CD4-positive, alpha-beta memory T cell (primary cell): ENCODE measurements at regions not wholly inside any gene's neighbourhood (a gene's known extent, or its start where the extent isn't known, plus 50 kb on each side); places are given as distances from the start of the nearest gene placed in this dataset.

Experiments
- CTCF ChIA-PET: fragments of 350-600 bp; sonication (Branson Sonifier 250); formaldehyde crosslinking; loops from one replicate; lab custom pipeline; 2021; ENCODE audit warnings: inconsistent platforms; ENCODE audit not compliant: partially characterized antibody; lab: Charles Lee
- POLR2A ChIA-PET: fragments of 350-600 bp; sonication (Branson Sonifier 250); formaldehyde crosslinking; loops from one replicate; lab custom pipeline; 2021; ENCODE audit not compliant: partially characterized antibody; lab: Charles Lee
- DNase-seq, 5 donors: peaks; one replicate each; pipeline versions ENCODE4 v3.0.0 to v3.0.0-alpha.2; 2020 to 2022; ENCODE audit warnings: mixed read lengths in 1 of 5
- H3K27ac ChIP-seq: one replicate; pipeline ENCODE4 v1.7.0; 2013; ENCODE audit warnings: low read depth, low read length
- H3K27me3 ChIP-seq: 2 replicates; pipeline ENCODE4 v1.7.0; 2013; ENCODE audit warnings: mild to moderate bottlenecking, low read length, moderate library complexity; ENCODE audit not compliant: insufficient read depth
- H3K36me3 ChIP-seq: 2 replicates; pipeline ENCODE4 v1.7.0; 2013; ENCODE audit warnings: mild to moderate bottlenecking, low read length, moderate library complexity; ENCODE audit not compliant: insufficient read depth
- H3K4me1 ChIP-seq: 2 replicates; pipeline ENCODE4 v1.7.0; 2013; ENCODE audit warnings: mild to moderate bottlenecking, low read length, moderate library complexity; ENCODE audit not compliant: insufficient read depth
- H3K4me3 ChIP-seq, 2 donors: one replicate each; pipeline ENCODE4 v1.7.0; 2013; ENCODE audit warnings: low read length in 2 of 2, mild to moderate bottlenecking in 1 of 2
- H3K9me3 ChIP-seq, 2 donors: one replicate each; pipeline ENCODE4 v1.7.0; 2013; ENCODE audit warnings: low read length in 2 of 2, control low read depth in 1 of 2; ENCODE audit not compliant: control insufficient read depth in 1 of 2
- H3K27ac Mint-ChIP-seq, 7 donors: one replicate each; pipeline ENCODE4 v1.8.0; 2020 to 2021; ENCODE audit warnings: mixed read lengths in 7 of 7, mild to moderate bottlenecking in 6 of 7, inconsistent platforms in 3 of 7, moderate library complexity in 3 of 7
- H3K27me3 Mint-ChIP-seq, 2 donors: one replicate each; pipeline ENCODE4 v1.8.0; 2020 to 2021; ENCODE audit warnings: mixed read lengths in 2 of 2
- H3K36me3 Mint-ChIP-seq, 2 donors: one replicate each; pipeline ENCODE4 v1.8.0; 2020 to 2021; ENCODE audit warnings: mixed read lengths in 2 of 2, inconsistent platforms in 1 of 2, mild to moderate bottlenecking in 1 of 2
- H3K4me1 Mint-ChIP-seq, 4 donors: one replicate each; pipeline ENCODE4 v1.8.0; 2020 to 2021; ENCODE audit warnings: mixed read lengths in 4 of 4, mild to moderate bottlenecking in 1 of 4
- H3K4me3 Mint-ChIP-seq, 8 donors: one replicate each; pipeline ENCODE4 v1.8.0; 2020 to 2021; ENCODE audit warnings: mixed read lengths in 8 of 8, mild to moderate bottlenecking in 7 of 8, moderate library complexity in 6 of 8, inconsistent platforms in 3 of 8
- H3K9me3 Mint-ChIP-seq, 8 donors: one replicate each; pipeline ENCODE4 v1.8.0; 2020 to 2021; ENCODE audit warnings: mixed read lengths in 8 of 8, mild to moderate bottlenecking in 5 of 8, inconsistent platforms in 3 of 8, moderate library complexity in 1 of 8
- intact Hi-C: fragments of 100-400 bp; cut with micrococcal nuclease; formaldehyde crosslinking; loops from one replicate; pipeline ENCODE4 v1.15.1; 2023

DNA sequence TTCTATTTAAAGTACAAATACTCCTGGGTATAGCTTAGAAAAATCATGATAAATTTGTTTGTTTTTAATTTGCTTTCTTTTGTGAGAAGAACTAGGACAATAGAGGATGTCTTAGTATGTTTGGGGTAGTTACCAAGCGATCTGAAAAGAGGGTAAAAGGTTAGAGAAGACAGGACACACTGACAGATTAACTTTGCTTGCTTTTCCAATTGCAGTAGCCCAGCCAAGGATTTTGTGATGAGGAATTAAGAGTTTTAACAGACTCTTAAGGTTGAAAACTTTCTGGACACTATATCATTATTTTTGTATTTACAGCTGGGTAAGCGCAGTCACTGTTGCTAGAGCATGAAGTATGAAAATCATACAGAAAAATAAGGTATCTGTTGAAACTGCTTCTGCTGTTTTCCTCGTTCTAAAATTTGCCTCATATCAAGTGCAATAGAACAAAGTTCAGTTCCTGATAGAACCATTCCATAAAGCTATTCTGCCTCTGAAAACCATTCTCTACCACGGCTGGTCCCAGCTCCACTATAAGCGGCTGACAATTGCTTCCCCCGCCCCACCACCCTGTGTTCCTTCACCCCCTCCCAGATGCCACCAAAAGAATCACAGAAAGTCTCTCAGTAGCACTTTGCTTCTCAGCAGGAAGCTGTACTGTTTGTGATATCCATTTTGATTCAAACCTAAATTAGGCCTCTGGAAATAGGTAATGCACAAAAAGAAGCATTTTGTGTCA, 413.4 kb downstream of the BCAT1 start:
- no peaks in the 10 kb centered on the region for H3K36me3 Mint-ChIP-seq

DNA sequence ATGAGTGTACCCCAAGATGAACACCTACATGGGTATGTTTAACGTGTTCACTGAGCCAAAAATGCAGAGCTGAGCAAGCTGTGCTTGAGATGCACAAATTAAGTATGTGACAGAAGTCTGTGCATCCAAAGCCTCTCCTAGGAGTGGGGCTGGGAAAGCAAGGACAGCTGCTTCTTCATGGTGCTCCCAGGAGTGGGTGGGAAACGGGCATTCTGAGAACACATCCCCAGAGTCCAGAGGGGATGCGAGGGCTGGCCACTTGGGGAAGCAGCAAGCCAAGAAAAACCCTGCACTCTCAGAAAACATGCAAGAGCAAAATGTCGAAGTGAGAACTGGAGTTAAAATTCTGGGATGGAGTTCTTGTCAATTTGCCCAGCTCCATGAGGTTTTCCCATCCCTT, 414.3 kb downstream of the BCAT1 start:
- Mint-ChIP-seq H3K27ac (no peak overlapping the region), H3K4me3 (no peak overlapping the region), H3K36me3 (no peaks in the 10 kb centered on the region), H3K4me1 (no peaks in the 10 kb centered on the region), H3K27me3 (no peaks in the 10 kb centered on the region), H3K9me3 (no peaks in the 10 kb centered on the region)
- no peaks in the 10 kb centered on the region for H3K36me3 ChIP-seq
- H3K27me3 ChIP-seq: no peaks in the 10 kb centered on the region
- H3K4me1 ChIP-seq: no peaks in the 10 kb centered on the region
- intact Hi-C loops: no loop called here
- DNase-seq: no peak
- no peak overlapping the region for H3K4me3 ChIP-seq
- H3K9me3 ChIP-seq: no peaks in the 10 kb centered on the region
- ChIA-PET POLR2A (no interaction called here), CTCF (no interaction called here)
- no peak overlapping the region for H3K27ac ChIP-seq

More for the DNA sequence above, 413.4 kb downstream of the BCAT1 start:
- no peak for DNase-seq
- no peaks in the 10 kb centered on the region for H3K27me3 ChIP-seq
- Mint-ChIP-seq H3K4me1 (no peaks in the 10 kb centered on the region), H3K27me3 (no peaks in the 10 kb centered on the region), H3K9me3 (no peaks in the 10 kb centered on the region), H3K4me3 (no peak overlapping the region), H3K27ac (no peak overlapping the region)
- H3K9me3 ChIP-seq: no peaks in the 10 kb centered on the region
- intact Hi-C loops: no loop called here
- no peaks in the 10 kb centered on the region for H3K36me3 ChIP-seq
- no peak overlapping the region for H3K4me3 ChIP-seq
- no peak overlapping the region for H3K27ac ChIP-seq
- CTCF ChIA-PET: no interaction called here
- POLR2A ChIA-PET: no interaction called here
- H3K4me1 ChIP-seq: no peaks in the 10 kb centered on the region

DNA sequence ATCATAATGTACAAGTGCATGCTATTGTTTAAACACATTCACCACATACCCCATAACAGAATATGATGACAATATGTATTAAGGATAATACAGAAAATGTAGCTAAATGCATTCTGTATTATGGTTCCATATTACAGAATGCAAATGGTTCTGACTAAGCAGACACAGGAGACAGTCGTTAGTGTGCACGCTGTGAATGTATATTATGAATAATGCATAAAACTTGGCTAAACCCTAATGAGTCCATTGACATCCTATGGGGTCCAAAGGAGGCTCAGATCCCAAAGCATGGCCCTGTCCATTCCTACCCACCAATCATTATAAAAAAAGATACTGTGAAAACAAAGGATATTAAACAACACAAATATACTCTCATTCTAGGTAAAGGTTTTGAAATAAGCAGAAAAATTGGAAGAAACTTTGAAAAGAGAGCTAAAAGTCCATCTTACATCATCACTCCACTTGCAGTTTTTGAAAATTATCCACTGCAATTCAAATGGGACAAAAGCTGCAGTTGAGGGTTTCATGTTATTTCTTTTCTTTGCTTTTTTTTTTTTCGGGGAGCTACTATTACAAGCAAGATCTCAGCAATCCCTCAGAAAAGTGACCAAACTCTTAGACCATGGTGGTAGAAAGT, 415.1 kb downstream of the BCAT1 start:
- H3K4me1 Mint-ChIP-seq: no peaks in the 10 kb centered on the region
- Histone ChIP-seq H3K36me3 (no peaks in the 10 kb centered on the region), H3K4me1 (no peaks in the 10 kb centered on the region), H3K9me3 (no peaks in the 10 kb centered on the region), H3K27me3 (no peaks in the 10 kb centered on the region), H3K27ac (no peak overlapping the region), H3K4me3 (no peak overlapping the region)
- no peak for DNase-seq
- H3K4me3 Mint-ChIP-seq: no peak overlapping the region
- H3K27me3 Mint-ChIP-seq: no peaks in the 10 kb centered on the region
- CTCF ChIA-PET: no interaction called here
- no peak overlapping the region for H3K27ac Mint-ChIP-seq
- H3K9me3 Mint-ChIP-seq: peaks cover 0 to 2% (median 0%) of the 10 kb centered on the region in 8 donors
- intact Hi-C loops: no loop called here
- POLR2A ChIA-PET: no interaction called here
- H3K36me3 Mint-ChIP-seq: no peaks in the 10 kb centered on the region

DNA sequence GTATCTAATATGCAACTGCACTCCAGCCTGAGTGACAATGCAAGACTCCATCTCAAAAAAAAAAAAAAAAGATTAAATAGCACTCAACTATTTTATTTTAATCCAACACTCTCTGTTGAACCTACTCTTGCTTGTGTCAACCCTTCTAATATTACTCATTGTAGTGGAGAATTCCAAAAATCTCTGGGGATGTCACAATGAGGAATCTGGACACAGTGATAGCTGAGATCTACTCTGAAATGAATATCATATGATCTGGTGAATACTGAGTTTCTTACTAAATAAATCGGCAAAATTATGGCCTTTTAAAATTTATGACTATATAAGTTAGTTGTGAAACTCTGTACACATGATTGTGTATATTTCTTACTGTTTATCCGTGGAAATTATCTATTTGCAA, 418.2 kb downstream of the BCAT1 start:
- no peak overlapping the region for H3K4me3 Mint-ChIP-seq
- Histone ChIP-seq H3K4me1 (no peaks in the 10 kb centered on the region), H3K9me3 (no peaks in the 10 kb centered on the region), H3K4me3 (no peak overlapping the region), H3K36me3 (no peaks in the 10 kb centered on the region), H3K27me3 (no peaks in the 10 kb centered on the region), H3K27ac (no peak overlapping the region)
- intact Hi-C loops: no loop called here
- H3K27ac Mint-ChIP-seq: no peak overlapping the region
- H3K9me3 Mint-ChIP-seq: peaks cover 0 to 4% (median 0%) of the 10 kb centered on the region in 8 donors
- no peaks in the 10 kb centered on the region for H3K27me3 Mint-ChIP-seq
- CTCF ChIA-PET: interaction anchor here (1.0 kb wide), 1 partner anchor 9 kb away, joined by 5 read pairs; no protein-coding TSS in a partner anchor
- no peak for DNase-seq
- H3K4me1 Mint-ChIP-seq: no peaks in the 10 kb centered on the region
- no peaks in the 10 kb centered on the region for H3K36me3 Mint-ChIP-seq
- POLR2A ChIA-PET: no interaction called here

DNA sequence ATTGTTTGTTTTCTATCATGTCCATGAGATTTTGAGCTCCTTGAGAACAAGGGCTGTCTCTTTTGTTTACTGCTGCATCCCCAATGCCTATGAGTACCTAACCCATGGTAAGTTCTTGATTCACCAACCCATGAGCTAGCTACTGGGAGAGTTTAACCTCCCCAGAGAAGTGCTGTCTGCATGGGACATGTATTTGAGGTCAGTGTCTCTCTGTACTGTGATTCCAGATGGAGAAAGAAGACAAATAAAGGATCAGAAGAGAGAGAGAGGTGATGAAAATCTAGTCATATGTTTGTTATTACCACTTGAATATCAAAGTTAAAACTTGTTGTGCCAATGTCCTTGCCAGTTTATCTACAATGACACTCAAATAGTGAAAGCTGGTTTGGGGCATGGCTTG, 421.8 kb downstream of the BCAT1 start:
- no peak overlapping the region for H3K27ac ChIP-seq
- H3K4me3 ChIP-seq: no peak overlapping the region
- ChIA-PET CTCF (interaction anchor here (1.2 kb wide), 1 partner anchor 10 kb away, joined by 3 read pairs; no protein-coding TSS in a partner anchor), POLR2A (no interaction called here)
- Mint-ChIP-seq H3K9me3 (peaks cover 0 to 8% (median 2%) of the 10 kb centered on the region in 8 donors), H3K4me1 (no peaks in the 10 kb centered on the region), H3K27me3 (no peaks in the 10 kb centered on the region), H3K36me3 (no peaks in the 10 kb centered on the region), H3K4me3 (no peak overlapping the region), H3K27ac (no peak overlapping the region)
- H3K4me1 ChIP-seq: no peaks in the 10 kb centered on the region
- H3K36me3 ChIP-seq: no peaks in the 10 kb centered on the region
- no peaks in the 10 kb centered on the region for H3K9me3 ChIP-seq
- H3K27me3 ChIP-seq: no peaks in the 10 kb centered on the region
- DNase-seq: no peak
- intact Hi-C loops: no loop called here

DNA sequence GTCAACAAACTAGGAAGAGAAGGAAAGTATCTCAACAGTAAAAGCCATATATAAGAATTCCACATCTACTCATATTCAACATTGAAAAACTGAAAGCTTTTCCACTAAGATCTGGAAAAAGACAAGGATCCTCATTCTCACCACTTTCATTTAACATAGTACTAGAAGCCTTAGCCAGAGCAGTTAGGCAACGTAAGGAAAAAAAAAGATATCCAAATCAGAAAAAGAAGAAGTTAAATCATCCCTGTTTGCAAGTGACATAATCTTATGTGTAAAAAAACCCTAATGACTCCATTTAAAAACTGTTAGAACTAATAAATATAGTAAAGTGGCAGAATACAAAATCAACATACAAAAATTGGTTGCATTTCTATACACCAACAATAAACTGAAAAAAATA, 426.2 kb downstream of the BCAT1 start:
- Histone ChIP-seq H3K9me3 (no peaks in the 10 kb centered on the region), H3K4me1 (no peaks in the 10 kb centered on the region), H3K4me3 (no peak overlapping the region), H3K36me3 (no peaks in the 10 kb centered on the region), H3K27ac (no peak overlapping the region), H3K27me3 (no peaks in the 10 kb centered on the region)
- no peaks in the 10 kb centered on the region for H3K4me1 Mint-ChIP-seq
- no peak overlapping the region for H3K27ac Mint-ChIP-seq
- H3K9me3 Mint-ChIP-seq: peaks cover 4 to 28% (median 22%) of the 10 kb centered on the region in 8 donors
- no peak for DNase-seq
- ChIA-PET CTCF (no interaction called here), POLR2A (no interaction called here)
- intact Hi-C loops: no loop called here
- no peak overlapping the region for H3K4me3 Mint-ChIP-seq
- peaks cover 0 to 2% of the 10 kb centered on the region in 2 donors for H3K36me3 Mint-ChIP-seq
- no peaks in the 10 kb centered on the region for H3K27me3 Mint-ChIP-seq

DNA sequence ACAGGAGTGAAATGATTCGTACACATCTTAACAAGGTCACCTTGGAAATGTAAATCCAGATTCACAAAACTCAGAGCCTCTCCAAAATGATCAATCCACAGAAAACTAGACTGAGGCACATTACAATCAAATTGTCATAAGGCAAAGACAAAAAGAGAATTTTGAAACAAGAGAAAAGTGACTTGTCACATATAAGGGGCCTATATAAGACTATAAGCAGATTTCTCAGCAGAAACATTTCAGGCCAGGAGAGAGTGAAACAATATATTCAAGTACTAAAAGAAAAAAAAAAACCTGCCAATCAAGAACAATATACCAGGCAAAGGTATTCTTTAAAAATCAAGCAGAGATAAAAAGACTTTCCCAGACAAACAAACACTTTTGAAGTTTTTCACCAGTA, 429.1 kb downstream of the BCAT1 start:
- POLR2A ChIA-PET: no interaction called here
- Mint-ChIP-seq H3K27ac (no peak overlapping the region), H3K4me3 (no peak overlapping the region), H3K4me1 (no peaks in the 10 kb centered on the region), H3K27me3 (no peaks in the 10 kb centered on the region), H3K36me3 (peaks cover 0 to 2% of the 10 kb centered on the region in 2 donors), H3K9me3 (peaks cover 8 to 34% (median 28%) of the 10 kb centered on the region in 8 donors)
- Histone ChIP-seq H3K36me3 (no peaks in the 10 kb centered on the region), H3K4me3 (no peak overlapping the region), H3K9me3 (no peaks in the 10 kb centered on the region), H3K4me1 (no peaks in the 10 kb centered on the region), H3K27me3 (no peaks in the 10 kb centered on the region), H3K27ac (no peak overlapping the region)
- CTCF ChIA-PET: no interaction called here
- intact Hi-C loops: no loop called here
- DNase-seq: no peak
